ENCODE measurements at regions not wholly inside any gene's neighbourhood (a gene's known extent, or its start where the extent isn't known, plus 50 kb on each side); places are given as distances from the start of the nearest gene placed in this dataset.

- ChIA-PET SMC1A (ENCODE audit: uncharacterized antibody, unreplicated experiment) (no interaction called here), RAD21 (ENCODE audit: unreplicated experiment) (interaction anchor here (1.0 to 1.7 kb wide), 3 partner anchors 14 to 264 kb away, joined by 3 to 7 read pairs (median 3); no protein-coding TSS in a partner anchor), POLR2A (no interaction called here), CTCF (interaction anchor here (0.6 to 2.1 kb wide), 14 partner anchors 9 to 1734 kb away, joined by 3 to 11 read pairs (median 4); no protein-coding TSS in a partner anchor)
- no peaks in the 10 kb centered on the region for H3K79me2 ChIP-seq (ENCODE audit: control insufficient read depth, insufficient read depth, low read length)
- no peaks in the 10 kb centered on the region for H3K4me1 ChIP-seq (ENCODE audit: control insufficient read depth, insufficient read depth, low read length)
- 10% methylated on average over 11 of the region's 11 CpGs for WGBS (ENCODE audit: insufficient coverage, insufficient replicate concordance, low lambda C conversion rate, missing lambda C conversion rate)
- no peak for DNase-seq (ENCODE audit: low read depth, low spot score)
- intact Hi-C loops (cut with micrococcal nuclease; ENCODE audit: unreplicated experiment): loop anchor here (2.0 to 5.0 kb wide), 2 partner anchors 265 to 636 kb away; no protein-coding TSS in a partner anchor
- BruUV-seq (replicated peaks): no TSS peak
- in situ Hi-C loops (cut with MboI): loop anchor here (10.0 to 25.0 kb wide), 2 partner anchors 262 to 1735 kb away; no protein-coding TSS in a partner anchor
- FAIRE-seq: peak; percentile 72
- ATAC-seq: peak; percentile 96
- H4K20me1 ChIP-seq (ENCODE audit: control insufficient read depth, insufficient read depth): no peaks in the 10 kb centered on the region
- H3K4me2 ChIP-seq (ENCODE audit: control insufficient read depth, insufficient read depth): no peak overlapping the region
- no peaks in the 10 kb centered on the region for H3K27me3 ChIP-seq (replicated peaks in 1 of 2; ENCODE audit: control insufficient read depth in 2 of 2, insufficient read depth in 2 of 2, low read length in 1 of 2)
- no peaks in the 10 kb centered on the region for H3K9me3 ChIP-seq (replicated peaks; ENCODE audit: control insufficient read depth, insufficient read depth, low read length)
- H3K4me3 ChIP-seq: no peak overlapping the region
- H3K36me3 ChIP-seq (ENCODE audit: control insufficient read depth in 2 of 2, insufficient read depth in 2 of 2, low read length in 1 of 2): no peaks in the 10 kb centered on the region
- no peak overlapping the region for H3K9ac ChIP-seq (ENCODE audit: control insufficient read depth, insufficient read depth, low read length)
- H3K27ac ChIP-seq (ENCODE audit: control insufficient read depth, insufficient read depth): no peak overlapping the region
- no peak overlapping the region for H2AFZ ChIP-seq (ENCODE audit: control insufficient read depth, low read depth, low read length)
- no peak for TF ChIP-seq BMI1 (IDR thresholded peaks at IDR 0.05; ENCODE audit: borderline replicate concordance)
- TF ChIP-seq RAD21 (IDR thresholded peaks at IDR 0.05; ENCODE audit: insufficient read depth, low read depth, low read length): peak; percentile 77
- no peak for TF ChIP-seq ESRRA (IDR thresholded peaks at IDR 0.05; ENCODE audit: low read length)
- no peak for TF ChIP-seq YBX1 (IDR thresholded peaks at IDR 0.05)
- TF ChIP-seq RCOR1 (conservative IDR thresholded peaks at IDR 0.05; ENCODE audit: low read depth, low read length): no peak
- 0 out of 2 replicates have a peak, but pooled peaks have one; percentile 13 for TF ChIP-seq IRF4 (IDR thresholded peaks at IDR 0.05; ENCODE audit: low read depth, low read length)
- peak; percentile 74 to 85 (median 74) for TF ChIP-seq CTCF (IDR thresholded peaks at IDR 0.05 in 2 of 3, conservative IDR thresholded peaks at IDR 0.05 in 1 of 3; ENCODE audit: control insufficient read depth in 2 of 3, extremely low read depth in 1 of 3, insufficient read depth in 1 of 3, low read depth in 3 of 3, low read length in 3 of 3)
- TF ChIP-seq PKNOX1 (IDR thresholded peaks at IDR 0.05): no peak
- TF ChIP-seq E2F8 (IDR thresholded peaks at IDR 0.05; ENCODE audit: low read depth, partially characterized antibody): no peak
- no peak for TF ChIP-seq SIX5 (IDR thresholded peaks at IDR 0.05; ENCODE audit: low read depth, low read length, severe bottlenecking)
- TF ChIP-seq RELB (IDR thresholded peaks at IDR 0.05; ENCODE audit: low read depth): no peak
- TF ChIP-seq ZNF384 (IDR thresholded peaks at IDR 0.05; ENCODE audit: borderline replicate concordance, low read depth, low read length): no peak
- peak; percentile 80 for TF ChIP-seq SMC3 (IDR thresholded peaks at IDR 0.05; ENCODE audit: borderline replicate concordance, low read length)
- peak; percentile 29; the same call in 1 of the 2 replicates for TF ChIP-seq YY1 (IDR thresholded peaks at IDR 0.05; ENCODE audit: low read depth, low read length)
- TF ChIP-seq BCL11A (IDR thresholded peaks at IDR 0.05; ENCODE audit: low read depth, low read length): no peak
Observed at GRCh38 chr4:57426779-57427395, 316.7 kb upstream of the IGFBP7 start.

Data from GM12878 (cell line).